Glomerular endothelial cell (primary cell): ENCODE measurements at regions not wholly inside any gene's neighbourhood (a gene's known extent, or its start where the extent isn't known, plus 50 kb on each side); places are given as distances from the start of the nearest gene placed in this dataset.

ENCODE experiments used
- DNase-seq: peaks from one replicate; pipeline ENCODE4 v3.0.0-alpha.2; 2011; ENCODE audit warnings: low read depth, low spot score; ENCODE audit errors: extremely low read depth

GRCh38 chr7:42761486-42761885 lies 150.4 kb downstream of the C7orf25 start:
- no peak for DNase-seq

GRCh38 chr7:42758124-42758523 lies 153.7 kb downstream of the C7orf25 start:
- no peak for DNase-seq

- DNase-seq, result no peak
These were observed 155.0 kb downstream of the C7orf25 start for GRCh38 chr7:42756841-42757240.

- DNase-seq, result no peak
These were observed 158.0 kb downstream of the C7orf25 start for GRCh38 chr7:42753811-42754363.

- DNase-seq, result no peak
These were observed 158.5 kb downstream of the C7orf25 start for GRCh38 chr7:42753367-42753766.

- DNase-seq, result no peak
These were observed 161.7 kb downstream of the C7orf25 start for GRCh38 chr7:42750172-42750571.

GRCh38 chr7:42747044-42747443 lies 164.8 kb downstream of the C7orf25 start:
- no peak for DNase-seq

GRCh38 chr7:42746214-42746613 lies 165.7 kb downstream of the C7orf25 start:
- no peak for DNase-seq

- no peak for DNase-seq
These were observed 166.4 kb downstream of the C7orf25 start for GRCh38 chr7:42745357-42746059.

GRCh38 chr7:42744746-42745145 lies 167.1 kb downstream of the C7orf25 start:
- no peak for DNase-seq

- DNase-seq, result no peak
These were observed 168.6 kb downstream of the C7orf25 start for GRCh38 chr7:42743077-42743858.

- no peak for DNase-seq
These were observed 169.6 kb downstream of the C7orf25 start for GRCh38 chr7:42742318-42742717.

GRCh38 chr7:42740408-42740807 lies 171.5 kb downstream of the C7orf25 start:
- no peak for DNase-seq

GRCh38 chr7:42739638-42740037 lies 172.2 kb downstream of the C7orf25 start:
- no peak for DNase-seq

- DNase-seq, result no peak
These were observed 174.9 kb downstream of the C7orf25 start for GRCh38 chr7:42736931-42737330.

GRCh38 chr7:42735081-42735480 lies 176.8 kb downstream of the C7orf25 start:
- no peak for DNase-seq

- no peak for DNase-seq
These were observed 177.3 kb downstream of the C7orf25 start for GRCh38 chr7:42734568-42734967.

GRCh38 chr7:42733040-42733439 lies 178.8 kb downstream of the C7orf25 start:
- no peak for DNase-seq

GRCh38 chr7:42730586-42730985 lies 181.3 kb downstream of the C7orf25 start:
- no peak for DNase-seq

GRCh38 chr7:42729053-42729765 lies 182.7 kb downstream of the C7orf25 start:
- no peak for DNase-seq

GRCh38 chr7:42727451-42727850 lies 184.4 kb downstream of the C7orf25 start:
- no peak for DNase-seq
